IMR-90 (cell line): ENCODE measurements at regions not wholly inside any gene's neighbourhood (a gene's known extent, or its start where the extent isn't known, plus 50 kb on each side); places are given as distances from the start of the nearest gene placed in this dataset.

Experiments
- ATAC-seq: fragments of 200-7000 bp; cut with Tn5 transposase; 2 replicates; pipeline ENCODE4 v1.9.1; 2020; ENCODE audit warnings: low read depth, mild to moderate bottlenecking, moderate library complexity
- BruUV-seq: library from RNA; stranded (reverse); fragments of 400-500 nt; replicated peaks from 2 replicates; lab custom pipeline; 2021; lab: Mats Ljungman, UMichigan
- CTCF ChIA-PET: fragments of 300-600 bp; formaldehyde crosslinking; extraction: SDS; loops from one replicate; lab custom pipeline; 2021; ENCODE audit warnings: antibody characterized with exemption; lab: Yijun Ruan, JAX
- POLR2A ChIA-PET: fragments of 300-600 bp; sonication (Branson Sonifier 250); formaldehyde crosslinking; loops from one replicate; lab custom pipeline; 2022; ENCODE audit warnings: antibody characterized with exemption; ENCODE audit not compliant: unreplicated experiment; lab: Charles Lee
- DNase-seq: peaks from one replicate; pipeline ENCODE4 v3.0.0; 2013
- H2AFZ ChIP-seq: replicated peaks from 2 replicates; pipeline ENCODE3; 2013; ENCODE audit warnings: low read length, mild to moderate bottlenecking; ENCODE audit not compliant: poor library complexity
- H2AK5ac ChIP-seq: 2 replicates; pipeline ENCODE4 v1.6.1; 2013; ENCODE audit warnings: low read depth, low read length, inconsistent platforms
- H2AK9ac ChIP-seq: replicated peaks from 2 replicates; pipeline ENCODE3; 2013; ENCODE audit warnings: mild to moderate bottlenecking, low read depth, low read length, moderate library complexity; ENCODE audit not compliant: poor library complexity
- H2BK120ac ChIP-seq: 2 replicates; pipeline ENCODE4 v1.6.1; 2013; ENCODE audit warnings: low read depth, low read length, inconsistent platforms
- H2BK15ac ChIP-seq: 3 replicates; pipeline ENCODE4 v1.6.1; 2013; ENCODE audit warnings: low read depth, low read length, inconsistent platforms
- H2BK20ac ChIP-seq: 2 replicates; pipeline ENCODE4 v1.6.1; 2013; ENCODE audit warnings: low read depth, mild to moderate bottlenecking, inconsistent platforms, low read length, moderate library complexity
- H2BK5ac ChIP-seq: 2 replicates; pipeline ENCODE4 v1.6.1; 2013; ENCODE audit warnings: mild to moderate bottlenecking, low read depth, low read length, inconsistent platforms; ENCODE audit not compliant: poor library complexity, severe bottlenecking
- H3K14ac ChIP-seq: replicated peaks from 2 replicates; pipeline ENCODE4 v1.6.1; 2013; ENCODE audit warnings: low read depth, low read length, inconsistent platforms
- H3K18ac ChIP-seq: 2 replicates; pipeline ENCODE4 v1.6.1; 2013; ENCODE audit warnings: low read depth, low read length, control low read depth
- H3K23ac ChIP-seq: 2 replicates; pipeline ENCODE4 v1.6.1; 2013; ENCODE audit warnings: low read depth, low read length, inconsistent platforms
- H3K27ac ChIP-seq: 2 replicates; pipeline ENCODE4 v1.5.1; 2013; ENCODE audit warnings: mild to moderate bottlenecking, control low read depth, low read length; ENCODE audit not compliant: insufficient read depth
- H3K27me3 ChIP-seq: 2 replicates; pipeline ENCODE4 v1.6.1; 2013; ENCODE audit warnings: low read length; ENCODE audit not compliant: control insufficient read depth, insufficient read depth
- H3K36me3 ChIP-seq: 2 replicates; pipeline ENCODE4 v1.6.1; 2013; ENCODE audit warnings: low read length, mixed read lengths; ENCODE audit not compliant: control insufficient read depth, insufficient read depth
- H3K4ac ChIP-seq: 2 replicates; pipeline ENCODE4 v1.6.1; 2013; ENCODE audit warnings: low read depth, low read length, inconsistent platforms
- H3K4me1 ChIP-seq: 2 replicates; pipeline ENCODE4 v1.6.1; 2013; ENCODE audit warnings: low read length, mixed read lengths; ENCODE audit not compliant: control insufficient read depth, insufficient read depth
- H3K4me2 ChIP-seq: 2 replicates; pipeline ENCODE4 v1.6.1; 2013; ENCODE audit warnings: low read depth, mild to moderate bottlenecking, control low read depth, low read length, moderate library complexity
- H3K4me3 ChIP-seq: 2 replicates; pipeline ENCODE4 v1.5.1; 2013; ENCODE audit warnings: low read depth, mild to moderate bottlenecking, control low read depth, low read length, moderate library complexity; ENCODE audit not compliant: insufficient read depth
- H3K56ac ChIP-seq: 2 replicates; pipeline ENCODE4 v1.6.1; 2013; ENCODE audit warnings: low read length, inconsistent platforms; ENCODE audit not compliant: insufficient read depth; ENCODE audit errors: extremely low read depth
- H3K79me1 ChIP-seq, 2 experiments: 2 replicates each; pipeline ENCODE4 v1.6.1; 2013; ENCODE audit warnings: low read length in 2 of 2, inconsistent platforms in 1 of 2, low read depth in 1 of 2
- H3K9ac ChIP-seq: 2 replicates; pipeline ENCODE4 v1.6.1; 2013; ENCODE audit warnings: low read depth, low read length, control low read depth
- H3K9me1 ChIP-seq: 2 replicates; pipeline ENCODE4 v1.6.1; 2013; ENCODE audit warnings: low read length, inconsistent platforms; ENCODE audit not compliant: insufficient read depth
- H3K9me3 ChIP-seq: 2 replicates; pipeline ENCODE4 v1.6.1; 2013; ENCODE audit warnings: low read length; ENCODE audit not compliant: control insufficient read depth, insufficient read depth
- H4K20me1 ChIP-seq: 2 replicates; pipeline ENCODE4 v1.6.1; 2013; ENCODE audit warnings: low read length, inconsistent platforms; ENCODE audit not compliant: insufficient read depth
- H4K5ac ChIP-seq: 2 replicates; pipeline ENCODE4 v1.6.1; 2013; ENCODE audit warnings: mild to moderate bottlenecking, low read depth, low read length, control low read depth
- H4K8ac ChIP-seq, 2 experiments: 2 replicates each; pipeline ENCODE4 v1.6.1; 2013; ENCODE audit warnings: low read depth in 2 of 2, low read length in 2 of 2, control low read depth in 1 of 2, inconsistent platforms in 1 of 2
- H4K91ac ChIP-seq: 2 replicates; pipeline ENCODE4 v1.6.1; 2013; ENCODE audit warnings: low read depth, low read length, inconsistent platforms; ENCODE audit not compliant: insufficient read depth
- CHD1 ChIP-seq: IDR thresholded peaks from 2 replicates; pipeline ENCODE4 v1.6.1; 2012; ENCODE audit warnings: low read depth, low read length, improper control_type of control experiment
- CTCF ChIP-seq: conservative IDR thresholded peaks from 2 replicates; pipeline ENCODE4 v1.5.1; 2012; ENCODE audit warnings: mild to moderate bottlenecking, low read depth, low read length, improper control_type of control experiment
- MAZ ChIP-seq: IDR thresholded peaks from 2 replicates; pipeline ENCODE4 v1.6.1; 2012; ENCODE audit warnings: low read depth, mild to moderate bottlenecking, low read length, improper control_type of control experiment, moderate library complexity, borderline replicate concordance
- MXI1 ChIP-seq: IDR thresholded peaks from 2 replicates; pipeline ENCODE4 v1.6.1; 2012; ENCODE audit warnings: low read depth, mild to moderate bottlenecking, low read length, moderate library complexity, borderline replicate concordance
- NFE2L2 ChIP-seq: fragments of 150-350 bp; IDR thresholded peaks from 2 replicates; pipeline ENCODE4 v1.6.1; 2016; ENCODE audit warnings: low read depth, mild to moderate bottlenecking, low read length
- SMC3 ChIP-seq: fragments of 150-350 bp; IDR thresholded peaks from 2 replicates; pipeline ENCODE4 v1.6.1; 2016; ENCODE audit warnings: low read depth, mild to moderate bottlenecking, antibody characterized with exemption, low read length, moderate library complexity
- WGBS, 2 experiments: methylation state at CpG; one replicate each; pipeline versions ENCODE4 v1.1.5 to v1.1.7; 2013; ENCODE audit warnings: missing lambda C conversion rate in 2 of 2; ENCODE audit not compliant: insufficient read length in 1 of 2; ENCODE audit errors: extremely low coverage in 2 of 2; 5-methylcytosine and 5-hydroxymethylcytosine counted together
- dilution Hi-C: fragments of 300-500 bp; cut with HindIII; formaldehyde crosslinking; loops from one replicate; pipeline ENCODE4 v1.14.3; 2018; ENCODE audit warnings: low sequenced_read_pairs; ENCODE audit not compliant: unreplicated experiment
- in situ Hi-C: fragments of 300-500 bp; cut with MboI; formaldehyde crosslinking; loops from 3 replicates; pipeline ENCODE4 v1.14.3; 2019; ENCODE audit warnings: low sequenced_read_pairs, inconsistent platforms, mixed read lengths
- intact Hi-C: fragments of 100-400 bp; cut with micrococcal nuclease; formaldehyde crosslinking; loops from 2 replicates; pipeline ENCODE4 v1.10.0; 2022

GRCh38 chr10:121403527-121403926, 194.7 kb downstream of the FGFR2 start:
- DNase-seq = no peak
- H3K27ac ChIP-seq = no peak overlapping the region
- CTCF ChIA-PET = no interaction called here
- no peak overlapping the region for H2BK5ac ChIP-seq
- no peak overlapping the region for H3K14ac ChIP-seq
- no peak overlapping the region for H2AFZ ChIP-seq
- BruUV-seq = no TSS peak
- H4K20me1 ChIP-seq = no peaks in the 10 kb centered on the region
- no peak for ATAC-seq
- no peak overlapping the region for H3K4ac ChIP-seq
- no peak overlapping the region for H2BK20ac ChIP-seq
- H3K4me1 ChIP-seq = no peaks in the 10 kb centered on the region
- POLR2A ChIA-PET = no interaction called here
- H3K4me3 ChIP-seq = no peak overlapping the region
- no peaks in the 10 kb centered on the region for H3K36me3 ChIP-seq
- H4K5ac ChIP-seq = no peak overlapping the region
- TF ChIP-seq SMC3 = no peak
- no peak for TF ChIP-seq CHD1
- TF ChIP-seq MXI1 = no peak
- no peak for TF ChIP-seq NFE2L2
- no peak for TF ChIP-seq CTCF
- no peak for TF ChIP-seq MAZ
- H4K8ac ChIP-seq = no peak overlapping the region
- H2BK120ac ChIP-seq = no peak overlapping the region
- in situ Hi-C loops = no loop called here
- H3K23ac ChIP-seq = no peak overlapping the region
- H3K9ac ChIP-seq = no peak overlapping the region
- H3K27me3 ChIP-seq = no peaks in the 10 kb centered on the region
- H3K9me3 ChIP-seq = peaks cover 16% of the 10 kb centered on the region
- H2AK5ac ChIP-seq = no peak overlapping the region
- H2BK15ac ChIP-seq = no peak overlapping the region
- H4K91ac ChIP-seq = no peak overlapping the region
- no peak overlapping the region for H3K4me2 ChIP-seq
- H3K9me1 ChIP-seq = no peaks in the 10 kb centered on the region
- WGBS, 2 experiments = no CpG with 5 or more reads among the region's 5 CpGs
- no peak overlapping the region for H3K56ac ChIP-seq
- dilution Hi-C loops = no loop called here
- no peak overlapping the region for H3K18ac ChIP-seq
- no peak overlapping the region for H2AK9ac ChIP-seq
- intact Hi-C loops = no loop called here
- H3K79me1 ChIP-seq = no peaks in the 10 kb centered on the region
